Omental fat pad (tissue), 3 donors: ENCODE measurements at regions not wholly inside any gene's neighbourhood (a gene's known extent, or its start where the extent isn't known, plus 50 kb on each side); places are given as distances from the start of the nearest gene placed in this dataset.

Source experiments
- ATAC-seq: fragments of 150-250 bp; one replicate; pipeline ENCODE4 v1.9.1; 2016; ENCODE audit warnings: mild to moderate bottlenecking, moderate library complexity; ENCODE audit not compliant: low FRiP score
- DNase-seq: peaks from one replicate; pipeline ENCODE4 v3.0.0-alpha.2; 2019; ENCODE audit warnings: low spot score
- TF ChIP-seq, protein P1 (sequence below), 3 donors: fragments of 450-650 bp; IDR thresholded peaks; one replicate each; pipeline ENCODE4 v1.5.1; 2016 to 2017; ENCODE audit warnings: antibody characterized with exemption in 3 of 3, mild to moderate bottlenecking in 3 of 3, moderate library complexity in 2 of 3

- TF ChIP-seq, protein P1, sequence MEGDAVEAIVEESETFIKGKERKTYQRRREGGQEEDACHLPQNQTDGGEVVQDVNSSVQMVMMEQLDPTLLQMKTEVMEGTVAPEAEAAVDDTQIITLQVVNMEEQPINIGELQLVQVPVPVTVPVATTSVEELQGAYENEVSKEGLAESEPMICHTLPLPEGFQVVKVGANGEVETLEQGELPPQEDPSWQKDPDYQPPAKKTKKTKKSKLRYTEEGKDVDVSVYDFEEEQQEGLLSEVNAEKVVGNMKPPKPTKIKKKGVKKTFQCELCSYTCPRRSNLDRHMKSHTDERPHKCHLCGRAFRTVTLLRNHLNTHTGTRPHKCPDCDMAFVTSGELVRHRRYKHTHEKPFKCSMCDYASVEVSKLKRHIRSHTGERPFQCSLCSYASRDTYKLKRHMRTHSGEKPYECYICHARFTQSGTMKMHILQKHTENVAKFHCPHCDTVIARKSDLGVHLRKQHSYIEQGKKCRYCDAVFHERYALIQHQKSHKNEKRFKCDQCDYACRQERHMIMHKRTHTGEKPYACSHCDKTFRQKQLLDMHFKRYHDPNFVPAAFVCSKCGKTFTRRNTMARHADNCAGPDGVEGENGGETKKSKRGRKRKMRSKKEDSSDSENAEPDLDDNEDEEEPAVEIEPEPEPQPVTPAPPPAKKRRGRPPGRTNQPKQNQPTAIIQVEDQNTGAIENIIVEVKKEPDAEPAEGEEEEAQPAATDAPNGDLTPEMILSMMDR (IDR thresholded peaks at IDR 0.05), result no peak
- ATAC-seq, result no peak
- DNase-seq, result no peak
These were observed 60.0 kb upstream of the C5orf46 start for GRCh38 chr5:147966326-147966725.

- no peak for ATAC-seq
- TF ChIP-seq, protein P1 (IDR thresholded peaks at IDR 0.05), result no peak
- no peak for DNase-seq
These were observed 59.4 kb upstream of the C5orf46 start for GRCh38 chr5:147965715-147966114.

DNA sequence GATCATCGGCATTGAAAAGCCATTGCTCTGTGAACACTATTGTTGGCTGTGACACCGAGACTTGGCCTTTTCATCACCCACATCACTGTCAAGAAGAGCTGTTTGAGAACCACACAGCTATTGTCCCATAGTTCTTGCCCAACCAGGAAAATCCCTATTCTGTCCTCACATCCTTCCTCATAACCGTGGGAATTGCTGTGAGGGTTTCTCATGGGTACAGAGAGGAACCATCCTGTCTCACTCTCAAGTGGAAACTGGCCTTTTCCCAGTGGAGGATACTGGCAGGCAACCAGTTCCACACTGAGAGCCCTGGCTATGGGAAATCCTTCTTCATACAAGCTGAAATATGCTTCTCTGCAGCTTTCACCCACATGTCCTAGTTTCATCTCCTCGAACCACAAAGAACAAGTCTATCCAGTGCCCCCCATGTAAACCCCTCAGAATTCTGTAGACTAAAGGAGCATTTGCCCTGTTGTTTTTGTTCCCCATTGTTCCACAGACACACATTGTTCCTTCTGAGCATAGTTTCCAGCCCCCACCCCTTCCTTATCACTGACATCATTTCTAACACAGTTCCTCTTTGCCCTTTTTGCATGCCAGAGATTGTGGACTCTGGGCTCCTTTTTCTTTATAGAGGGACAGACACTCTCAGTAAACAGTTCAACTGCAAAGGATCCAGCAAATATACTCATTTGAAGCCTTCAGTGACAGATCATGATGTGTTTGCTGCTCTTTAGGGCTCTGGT lies 57.8 kb upstream of the C5orf46 start:
- DNase-seq, result no peak
- TF ChIP-seq, protein P1 (IDR thresholded peaks at IDR 0.05), result no peak
- peak; percentile 32 for ATAC-seq

DNA sequence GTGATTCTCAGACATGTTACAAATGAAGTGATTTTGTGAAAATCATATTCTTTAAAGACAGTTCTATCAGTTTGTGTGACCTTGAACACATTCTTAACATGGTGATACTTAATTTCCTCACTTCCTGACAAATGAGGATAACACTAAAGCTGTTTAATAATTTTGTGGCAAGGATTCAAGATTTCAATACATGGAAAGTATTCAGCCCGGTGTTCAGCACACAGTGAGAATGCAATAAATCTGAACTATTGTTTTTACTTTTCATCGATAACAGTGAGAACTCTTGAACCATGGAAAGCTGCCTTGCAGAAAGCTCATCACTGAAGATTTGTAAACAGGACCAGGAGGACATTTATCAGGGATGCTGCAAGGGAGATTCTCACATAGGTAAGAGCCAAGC lies 57.1 kb upstream of the C5orf46 start:
- TF ChIP-seq, protein P1 (IDR thresholded peaks at IDR 0.05), result no peak

GRCh38 chr5:147961208-147961749 lies 54.9 kb upstream of the C5orf46 start:
- no peak for DNase-seq
- ATAC-seq, result no peak
- TF ChIP-seq, protein P1 (IDR thresholded peaks at IDR 0.05), result no peak

More for the DNA sequence above, 57.1 kb upstream of the C5orf46 start:
- ATAC-seq, result no peak
- DNase-seq, result no peak

- TF ChIP-seq, protein P1 (IDR thresholded peaks at IDR 0.05), result no peak
- ATAC-seq (no peak), DNase-seq (no peak)
These were observed 51.6 kb upstream of the C5orf46 start for GRCh38 chr5:147957901-147958300.

DNA sequence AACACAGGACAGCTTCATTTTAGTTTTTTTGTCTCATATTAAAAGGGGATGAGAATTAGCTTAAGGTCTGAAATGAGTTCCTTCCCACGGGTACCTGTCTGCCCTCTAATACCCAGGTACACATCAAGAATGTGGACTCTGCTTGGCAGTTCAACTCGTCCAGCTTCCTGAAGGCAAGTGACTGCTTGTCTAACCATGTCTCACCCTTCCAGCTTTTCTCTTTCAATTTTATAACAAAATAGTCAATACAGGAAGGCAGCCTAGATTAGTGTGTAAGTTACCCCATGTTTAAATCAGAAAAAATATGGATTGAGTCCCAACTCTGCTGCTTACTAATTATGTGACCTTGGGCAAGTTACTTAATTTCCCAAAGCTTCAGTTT lies 50.5 kb upstream of the C5orf46 start:
- ATAC-seq (no peak), DNase-seq (no peak)
- TF ChIP-seq, protein P1 (IDR thresholded peaks at IDR 0.05), result no peak
